OCI-LY7 (cell line): ENCODE measurements at regions not wholly inside any gene's neighbourhood (a gene's known extent, or its start where the extent isn't known, plus 50 kb on each side); places are given as distances from the start of the nearest gene placed in this dataset.
"Not testable (repeated sequence)": the region's sequence is repeated elsewhere in the genome, so short reads cannot be mapped to it uniquely, and the experiment has no call there.

Experiments used
- BruUV-seq: library from RNA; stranded (reverse); fragments of 400-500 nt; replicated peaks from 2 replicates; lab custom pipeline; 2021; lab: Mats Ljungman, UMichigan
- CTCF ChIA-PET: fragments of 300-600 bp; sonication (Branson Sonifier 250); formaldehyde crosslinking; loops from one replicate; lab custom pipeline; 2022; ENCODE audit warnings: antibody characterized with exemption; ENCODE audit not compliant: unreplicated experiment; lab: Charles Lee
- POLR2A ChIA-PET: fragments of 300-600 bp; sonication (Branson Sonifier 250); formaldehyde crosslinking; loops from one replicate; lab custom pipeline; 2022; ENCODE audit warnings: antibody characterized with exemption; lab: Charles Lee
- DNase-seq: peaks from one replicate; pipeline ENCODE4 v3.0.0-alpha.2; 2015; ENCODE audit warnings: low spot score
- H2AFZ ChIP-seq: fragments of 200-600 bp; sonication (generic), shearing (Covaris generic); 2 replicates; pipeline ENCODE4 v1.6.1; 2014; ENCODE audit warnings: mild to moderate bottlenecking, antibody characterized with exemption, low read length, moderate library complexity
- H3K27ac ChIP-seq: fragments of 200-600 bp; sonication (generic); 2 replicates; pipeline ENCODE4 v1.5.1; 2014; ENCODE audit warnings: mixed run types, low read depth, mild to moderate bottlenecking, moderate library complexity, low read length, inconsistent platforms; ENCODE audit not compliant: poor library complexity, severe bottlenecking
- H3K36me3 ChIP-seq: fragments of 200-600 bp; sonication (generic); 2 replicates; pipeline ENCODE4 v1.6.1; 2014; ENCODE audit warnings: mild to moderate bottlenecking, antibody characterized with exemption, low read length, moderate library complexity, mixed read lengths; ENCODE audit not compliant: insufficient read depth
- H3K4me1 ChIP-seq: fragments of 200-600 bp; sonication (generic); 2 replicates; pipeline ENCODE4 v1.5.1; 2014; ENCODE audit warnings: mild to moderate bottlenecking, low read length; ENCODE audit not compliant: insufficient read depth, poor library complexity, severe bottlenecking
- H3K4me2 ChIP-seq: fragments of 200-600 bp; sonication (generic); 2 replicates; pipeline ENCODE4 v1.6.1; 2014; ENCODE audit warnings: mild to moderate bottlenecking, low read length
- H3K4me3 ChIP-seq: fragments of 200-600 bp; sonication (generic); 2 replicates; pipeline ENCODE4 v1.5.1; 2014; ENCODE audit warnings: mild to moderate bottlenecking, low read depth, low read length; ENCODE audit not compliant: poor library complexity, severe bottlenecking
- H3K79me2 ChIP-seq: fragments of 200-600 bp; sonication (generic); 2 replicates; pipeline ENCODE4 v1.6.1; 2016; ENCODE audit warnings: low read depth, mild to moderate bottlenecking, low read length, moderate library complexity, mixed read lengths; ENCODE audit not compliant: insufficient read depth
- H3K9me2 ChIP-seq: fragments of 200-600 bp; sonication (generic); 2 replicates; pipeline ENCODE4 v1.6.1; 2016; ENCODE audit warnings: mild to moderate bottlenecking, low read length, mixed read lengths; ENCODE audit not compliant: insufficient read depth
- H3K9me3 ChIP-seq: fragments of 200-600 bp; sonication (generic); 2 replicates; pipeline ENCODE4 v1.6.1; 2014; ENCODE audit warnings: mild to moderate bottlenecking, mixed run types, low read length, mixed read lengths
- H4K20me1 ChIP-seq: fragments of 200-600 bp; sonication (generic); 2 replicates; pipeline ENCODE4 v1.6.1; 2014; ENCODE audit warnings: mild to moderate bottlenecking, antibody characterized with exemption, low read length, moderate library complexity, mixed read lengths; ENCODE audit not compliant: insufficient read depth
- EZH2phosphoT487 ChIP-seq: fragments of 200-600 bp; sonication (generic); IDR thresholded peaks from 2 replicates; pipeline ENCODE4 v1.6.1; 2018; ENCODE audit warnings: low read depth, borderline replicate concordance, mild to moderate bottlenecking, mixed run types, antibody characterized with exemption, low read length, moderate library complexity, mixed read lengths
- intact Hi-C: fragments of 100-400 bp; cut with micrococcal nuclease; formaldehyde crosslinking; loops from one replicate; pipeline ENCODE4 v1.10.0; 2022; ENCODE audit not compliant: unreplicated experiment
- TF ChIP-seq, protein P1 (sequence below): fragments of 200-600 bp; sonication (generic); conservative IDR thresholded peaks from 2 replicates; pipeline ENCODE4 v1.5.1; 2014; ENCODE audit warnings: mild to moderate bottlenecking, antibody characterized with exemption, low read length, moderate library complexity, mixed read lengths

DNA sequence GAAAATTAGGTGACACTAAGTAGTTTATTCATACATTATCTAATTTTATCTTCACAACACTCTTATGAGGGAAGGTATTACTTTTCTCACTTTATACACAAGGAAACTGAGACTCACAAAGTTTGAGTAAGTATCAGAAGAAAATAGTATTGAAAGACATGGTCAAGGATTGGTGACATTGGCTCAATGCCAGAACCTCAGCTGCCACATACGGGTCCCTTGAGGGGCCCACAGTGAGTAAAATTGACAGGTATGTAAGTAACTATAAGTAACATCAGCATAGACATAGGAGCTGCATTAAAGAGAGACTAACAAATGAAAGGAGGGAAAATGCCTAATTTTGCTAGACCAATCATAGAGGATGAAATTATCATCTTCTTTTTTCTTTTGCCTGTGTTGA is 134.1 kb downstream of the COX18 start:
- intact Hi-C loops: no loop called here
- Histone ChIP-seq H3K4me3 (no peak overlapping the region), H3K9me2 (no peaks in the 10 kb centered on the region), H2AFZ (no peak overlapping the region), H3K79me2 (no peaks in the 10 kb centered on the region), H3K9me3 (no peaks in the 10 kb centered on the region), H3K36me3 (no peaks in the 10 kb centered on the region), H3K4me1 (no peaks in the 10 kb centered on the region), H3K4me2 (no peak overlapping the region), H4K20me1 (no peaks in the 10 kb centered on the region), H3K27ac (no peak overlapping the region)
- ChIA-PET CTCF (no interaction called here), POLR2A (interaction anchor here (0.7 to 0.8 kb wide), 2 partner anchors 25 to 31 kb away, joined by 4 to 5 read pairs; no protein-coding TSS in a partner anchor)
- BruUV-seq: no TSS peak
- no peak for TF ChIP-seq EZH2phosphoT487
- TF ChIP-seq, protein P1, sequence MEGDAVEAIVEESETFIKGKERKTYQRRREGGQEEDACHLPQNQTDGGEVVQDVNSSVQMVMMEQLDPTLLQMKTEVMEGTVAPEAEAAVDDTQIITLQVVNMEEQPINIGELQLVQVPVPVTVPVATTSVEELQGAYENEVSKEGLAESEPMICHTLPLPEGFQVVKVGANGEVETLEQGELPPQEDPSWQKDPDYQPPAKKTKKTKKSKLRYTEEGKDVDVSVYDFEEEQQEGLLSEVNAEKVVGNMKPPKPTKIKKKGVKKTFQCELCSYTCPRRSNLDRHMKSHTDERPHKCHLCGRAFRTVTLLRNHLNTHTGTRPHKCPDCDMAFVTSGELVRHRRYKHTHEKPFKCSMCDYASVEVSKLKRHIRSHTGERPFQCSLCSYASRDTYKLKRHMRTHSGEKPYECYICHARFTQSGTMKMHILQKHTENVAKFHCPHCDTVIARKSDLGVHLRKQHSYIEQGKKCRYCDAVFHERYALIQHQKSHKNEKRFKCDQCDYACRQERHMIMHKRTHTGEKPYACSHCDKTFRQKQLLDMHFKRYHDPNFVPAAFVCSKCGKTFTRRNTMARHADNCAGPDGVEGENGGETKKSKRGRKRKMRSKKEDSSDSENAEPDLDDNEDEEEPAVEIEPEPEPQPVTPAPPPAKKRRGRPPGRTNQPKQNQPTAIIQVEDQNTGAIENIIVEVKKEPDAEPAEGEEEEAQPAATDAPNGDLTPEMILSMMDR: no peak
- DNase-seq: no peak

DNA sequence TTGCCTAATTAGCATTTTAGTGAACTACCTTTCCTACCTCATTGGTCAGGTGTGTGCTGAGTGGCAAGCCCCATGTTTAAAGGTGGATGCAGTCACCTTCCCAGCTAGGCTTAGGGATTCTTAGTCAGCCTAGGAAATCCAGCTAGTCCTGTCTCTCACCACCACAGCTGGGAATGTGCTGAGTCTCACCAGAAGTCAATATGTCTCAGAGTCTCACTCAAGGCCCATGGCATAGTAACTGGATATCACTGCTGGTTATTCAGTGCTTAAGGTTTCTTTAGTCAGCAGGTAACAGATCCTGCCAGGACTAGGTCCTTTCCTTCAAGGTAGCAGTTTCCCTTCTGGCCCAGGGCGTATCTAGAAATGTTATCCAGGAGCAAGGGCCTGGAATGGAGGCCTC is 136.5 kb downstream of the COX18 start:
- Histone ChIP-seq H3K36me3 (no peaks in the 10 kb centered on the region), H3K27ac (no peak overlapping the region), H3K9me2 (no peaks in the 10 kb centered on the region), H3K4me2 (no peak overlapping the region), H4K20me1 (no peaks in the 10 kb centered on the region), H3K4me1 (no peaks in the 10 kb centered on the region), H2AFZ (no peak overlapping the region), H3K79me2 (no peaks in the 10 kb centered on the region), H3K9me3 (no peaks in the 10 kb centered on the region), H3K4me3 (no peak overlapping the region)
- DNase-seq: no peak
- intact Hi-C loops: no loop called here
- no TSS peak for BruUV-seq
- ChIA-PET POLR2A (no interaction called here), CTCF (no interaction called here)
- no peak for TF ChIP-seq EZH2phosphoT487
- TF ChIP-seq, protein P1: no peak

DNA sequence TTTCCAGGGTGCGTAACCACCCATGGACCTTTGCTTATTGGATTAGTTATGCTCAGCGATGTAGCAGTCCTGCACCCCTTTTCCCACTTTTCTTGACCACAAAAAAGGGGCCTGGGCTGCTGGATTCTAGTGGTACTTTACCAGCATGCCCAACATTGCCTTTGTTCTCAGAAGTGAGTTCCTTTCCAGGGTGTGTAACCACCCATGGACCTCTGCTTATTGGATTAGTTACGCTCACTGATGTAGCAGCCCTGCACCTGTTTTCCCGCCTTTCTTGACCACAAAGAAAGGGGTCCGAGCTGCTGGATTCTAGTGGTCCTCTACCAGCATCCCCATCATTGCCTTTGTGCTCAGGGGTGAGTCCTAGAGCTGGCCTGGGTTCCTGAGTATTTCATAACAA is 138.2 kb downstream of the COX18 start:
- Histone ChIP-seq H3K36me3 (no peaks in the 10 kb centered on the region), H3K9me3 (no peaks in the 10 kb centered on the region), H3K4me3 (no peak overlapping the region), H2AFZ (no peak overlapping the region), H3K79me2 (no peaks in the 10 kb centered on the region), H3K9me2 (no peaks in the 10 kb centered on the region), H4K20me1 (no peaks in the 10 kb centered on the region), H3K4me1 (no peaks in the 10 kb centered on the region), H3K4me2 (no peak overlapping the region), H3K27ac (no peak overlapping the region)
- TF ChIP-seq EZH2phosphoT487: no peak
- TF ChIP-seq, protein P1: no peak
- BruUV-seq: no TSS peak
- POLR2A ChIA-PET: no interaction called here
- DNase-seq: no peak
- CTCF ChIA-PET: no interaction called here
- intact Hi-C loops: no loop called here

DNA sequence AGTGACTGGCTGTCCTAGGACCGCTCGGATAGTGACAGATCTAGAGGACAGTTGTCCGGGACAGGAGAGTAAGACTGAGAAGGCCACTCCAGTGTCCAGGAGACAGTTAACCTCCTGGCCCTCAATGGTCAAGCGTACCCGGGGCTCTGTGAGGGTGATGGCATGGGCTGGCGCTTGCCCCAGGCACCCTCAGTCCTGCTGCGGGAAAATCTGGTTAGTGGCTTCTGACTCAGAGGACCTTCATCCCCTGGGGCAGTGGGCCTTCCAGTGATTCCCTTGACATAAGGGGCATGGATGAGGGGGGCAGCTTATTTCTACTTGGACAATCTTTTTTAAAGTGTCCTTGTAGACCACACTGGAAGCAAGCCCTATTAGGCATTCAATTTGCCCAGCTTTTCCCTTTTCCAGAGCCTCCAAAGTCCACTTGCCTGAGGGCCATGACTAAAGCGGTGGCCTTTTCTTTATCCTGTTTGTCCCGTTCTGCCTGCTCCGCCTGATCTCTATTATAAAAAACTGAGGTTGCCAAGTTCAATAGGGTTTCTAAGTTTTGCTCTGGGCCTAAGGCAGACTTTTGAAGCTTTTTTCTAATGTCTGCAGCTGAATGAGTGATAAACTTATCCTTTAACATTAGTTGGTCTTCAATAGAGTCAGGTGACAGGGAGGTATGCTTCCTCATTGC is 139.8 kb downstream of the COX18 start:
- H4K20me1 ChIP-seq, H3K27ac ChIP-seq, H3K79me2 ChIP-seq, H3K9me2 ChIP-seq, H3K4me3 ChIP-seq, POLR2A ChIA-PET, DNase-seq, H2AFZ ChIP-seq, H3K4me2 ChIP-seq, H3K36me3 ChIP-seq, CTCF ChIA-PET, intact Hi-C loops, H3K9me3 ChIP-seq, BruUV-seq, H3K4me1 ChIP-seq: not testable (repeated sequence)
